ENCODE measurements at regions not wholly inside any gene's neighbourhood (a gene's known extent, or its start where the extent isn't known, plus 50 kb on each side); places are given as distances from the start of the nearest gene placed in this dataset.
"Not testable (repeated sequence)": the region's sequence is repeated elsewhere in the genome, so short reads cannot be mapped to it uniquely, and the experiment has no call there.

- Histone ChIP-seq H3K9ac (ENCODE audit: low read length in 5 of 5) (no peak overlapping the region), H3K9me3 (ENCODE audit: control insufficient read depth in 5 of 5, low read length in 5 of 5) (no peaks in the 10 kb centered on the region), H3K4me3 (ENCODE audit: low read depth in 1 of 5, low read length in 5 of 5) (no peak overlapping the region), H3K4me1 (ENCODE audit: control insufficient read depth in 5 of 5, insufficient read depth in 5 of 5, low read length in 5 of 5) (peaks cover 0 to 34% (median 17%) of the 10 kb centered on the region in 5 donors), H3K36me3 (ENCODE audit: control insufficient read depth in 5 of 5, insufficient read depth in 5 of 5, low read length in 5 of 5) (no peaks in the 10 kb centered on the region), H3K27ac (ENCODE audit: low read depth, low read length) (no peak overlapping the region), H3K27me3 (ENCODE audit: control insufficient read depth in 5 of 5, insufficient read depth in 4 of 5, low read length in 5 of 5) (no peaks in the 10 kb centered on the region)
These were observed 160.6 kb downstream of the RPLP1 start for GRCh38 chr15:69613182-69613581.

DNA sequence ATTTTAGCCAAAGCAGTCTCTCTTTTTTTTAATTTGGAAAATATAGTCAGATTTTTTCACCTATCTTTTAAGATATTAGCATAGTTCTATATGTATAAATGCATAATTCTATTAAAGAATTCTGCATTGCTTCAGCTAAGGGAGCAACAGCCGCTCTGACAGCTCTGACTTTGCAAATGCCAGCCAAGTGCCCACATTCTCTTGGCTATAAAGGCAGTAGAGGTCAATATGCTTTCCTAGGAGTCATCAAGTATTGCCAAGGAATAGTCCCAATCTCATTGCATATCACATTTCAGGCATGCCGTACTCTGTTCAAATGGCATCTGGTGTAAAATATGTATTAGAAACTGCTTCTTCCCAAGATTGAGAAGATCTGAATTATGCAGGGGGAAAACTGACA, 161.4 kb downstream of the RPLP1 start:
- H3K4me1 ChIP-seq (ENCODE audit: control insufficient read depth in 5 of 5, insufficient read depth in 5 of 5, low read length in 5 of 5): peaks cover 0 to 34% (median 16%) of the 10 kb centered on the region in 5 donors
- no peak overlapping the region for H3K9ac ChIP-seq (ENCODE audit: low read length in 5 of 5)
- H3K36me3 ChIP-seq (ENCODE audit: control insufficient read depth in 5 of 5, insufficient read depth in 5 of 5, low read length in 5 of 5): no peaks in the 10 kb centered on the region
- no peak overlapping the region for H3K27ac ChIP-seq (ENCODE audit: low read depth, low read length)
- no peak overlapping the region for H3K4me3 ChIP-seq (ENCODE audit: low read depth in 1 of 5, low read length in 5 of 5)
- no peaks in the 10 kb centered on the region for H3K27me3 ChIP-seq (ENCODE audit: control insufficient read depth in 5 of 5, insufficient read depth in 4 of 5, low read length in 5 of 5)
- no peaks in the 10 kb centered on the region for H3K9me3 ChIP-seq (ENCODE audit: control insufficient read depth in 5 of 5, low read length in 5 of 5)

DNA sequence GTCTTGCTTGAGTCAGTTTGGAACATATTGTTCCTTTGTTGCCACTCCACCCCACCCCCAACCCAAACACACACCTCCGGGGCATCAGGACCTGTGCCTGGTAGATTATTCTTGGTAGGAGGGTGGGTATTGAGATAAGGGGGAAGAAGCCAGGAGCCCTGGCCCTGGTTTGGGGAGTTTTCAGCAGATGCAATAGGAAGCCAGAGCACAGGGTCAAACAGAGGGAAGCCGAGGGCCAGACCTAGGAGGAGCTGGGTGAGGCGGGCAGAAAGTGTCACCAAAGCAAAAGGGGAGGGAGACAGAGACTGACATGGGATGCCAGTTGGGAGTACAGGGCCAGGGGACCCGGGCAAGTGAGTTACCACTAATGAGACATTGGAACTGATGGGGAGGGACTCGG, 163.1 kb downstream of the RPLP1 start:
- no peaks in the 10 kb centered on the region for H3K9me3 ChIP-seq (ENCODE audit: control insufficient read depth in 5 of 5, low read length in 5 of 5)
- no peak overlapping the region for H3K4me3 ChIP-seq (ENCODE audit: low read depth in 1 of 5, low read length in 5 of 5)
- no peaks in the 10 kb centered on the region for H3K36me3 ChIP-seq (ENCODE audit: control insufficient read depth in 5 of 5, insufficient read depth in 5 of 5, low read length in 5 of 5)
- H3K9ac ChIP-seq (ENCODE audit: low read length in 5 of 5): no peak overlapping the region
- peaks cover 0 to 23% (median 10%) of the 10 kb centered on the region in 5 donors for H3K4me1 ChIP-seq (ENCODE audit: control insufficient read depth in 5 of 5, insufficient read depth in 5 of 5, low read length in 5 of 5)
- H3K27ac ChIP-seq (ENCODE audit: low read depth, low read length): no peak overlapping the region
- no peaks in the 10 kb centered on the region for H3K27me3 ChIP-seq (ENCODE audit: control insufficient read depth in 5 of 5, insufficient read depth in 4 of 5, low read length in 5 of 5)

DNA sequence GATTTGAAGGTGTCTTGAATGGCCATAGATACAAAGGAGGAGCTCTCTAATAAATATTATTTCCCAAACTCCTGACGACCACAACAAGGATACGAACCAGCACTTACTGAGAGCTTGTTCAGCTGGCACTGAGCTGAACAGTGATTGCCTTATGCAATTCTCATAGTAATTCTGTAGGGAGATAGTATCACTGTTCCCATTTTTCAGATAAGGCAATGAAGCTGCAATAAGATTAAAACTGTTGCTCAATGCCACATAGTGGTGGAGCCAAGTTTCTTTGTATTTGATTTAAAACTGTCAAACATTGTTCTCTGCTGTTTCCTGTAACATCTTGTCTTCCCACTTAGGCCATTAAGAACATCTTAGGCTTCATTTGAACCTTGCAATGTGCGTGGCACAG, 163.9 kb downstream of the RPLP1 start:
- Histone ChIP-seq H3K36me3 (ENCODE audit: control insufficient read depth in 5 of 5, insufficient read depth in 5 of 5, low read length in 5 of 5) (no peaks in the 10 kb centered on the region), H3K4me1 (ENCODE audit: control insufficient read depth in 5 of 5, insufficient read depth in 5 of 5, low read length in 5 of 5) (peaks cover 0 to 23% (median 10%) of the 10 kb centered on the region in 5 donors), H3K27me3 (ENCODE audit: control insufficient read depth in 5 of 5, insufficient read depth in 4 of 5, low read length in 5 of 5) (no peaks in the 10 kb centered on the region), H3K9me3 (ENCODE audit: control insufficient read depth in 5 of 5, low read length in 5 of 5) (no peaks in the 10 kb centered on the region), H3K4me3 (ENCODE audit: low read depth in 1 of 5, low read length in 5 of 5) (no peak overlapping the region), H3K27ac (ENCODE audit: low read depth, low read length) (no peak overlapping the region), H3K9ac (ENCODE audit: low read length in 5 of 5) (no peak overlapping the region)

DNA sequence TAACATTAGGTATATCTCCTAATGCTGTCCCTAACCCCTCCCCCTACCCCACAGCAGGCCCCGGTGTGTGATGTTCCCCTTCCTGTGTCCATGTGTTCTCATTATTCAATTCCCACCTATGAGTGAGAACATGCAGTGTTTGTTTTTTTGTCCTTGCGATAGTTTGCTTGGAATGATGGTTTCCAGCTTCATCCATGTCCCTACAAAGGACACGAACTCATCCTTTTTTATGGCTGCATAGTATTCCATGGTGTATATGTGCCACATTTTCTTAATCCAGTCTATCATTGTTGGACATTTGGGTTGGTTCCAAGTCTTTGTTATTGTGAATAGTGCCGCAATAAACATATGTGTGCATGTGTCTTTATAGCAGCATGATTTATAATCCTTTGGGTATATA, 164.5 kb downstream of the RPLP1 start:
- H3K9me3 ChIP-seq (ENCODE audit: control insufficient read depth in 5 of 5, low read length in 5 of 5); H3K4me3 ChIP-seq (ENCODE audit: low read depth in 1 of 5, low read length in 5 of 5); H3K27me3 ChIP-seq (ENCODE audit: control insufficient read depth in 5 of 5, insufficient read depth in 4 of 5, low read length in 5 of 5); H3K9ac ChIP-seq (ENCODE audit: low read length in 5 of 5); H3K36me3 ChIP-seq (ENCODE audit: control insufficient read depth in 5 of 5, insufficient read depth in 5 of 5, low read length in 5 of 5); H3K27ac ChIP-seq (ENCODE audit: low read depth, low read length): not testable (repeated sequence)
- peaks cover 0 to 23% (median 10%) of the 10 kb centered on the region in 5 donors for H3K4me1 ChIP-seq (ENCODE audit: control insufficient read depth in 5 of 5, insufficient read depth in 5 of 5, low read length in 5 of 5)

GRCh38 chr15:69623392-69624154, 171.0 kb downstream of the RPLP1 start:
- Histone ChIP-seq H3K9ac (ENCODE audit: low read length in 5 of 5) (no peak overlapping the region), H3K27ac (ENCODE audit: low read depth, low read length) (no peak overlapping the region), H3K4me3 (ENCODE audit: low read depth in 1 of 5, low read length in 5 of 5) (no peak overlapping the region), H3K9me3 (ENCODE audit: control insufficient read depth in 5 of 5, low read length in 5 of 5) (no peaks in the 10 kb centered on the region), H3K27me3 (ENCODE audit: control insufficient read depth in 5 of 5, insufficient read depth in 4 of 5, low read length in 5 of 5) (no peaks in the 10 kb centered on the region), H3K4me1 (ENCODE audit: control insufficient read depth in 5 of 5, insufficient read depth in 5 of 5, low read length in 5 of 5) (peaks cover 0 to 35% (median 33%) of the 10 kb centered on the region in 5 donors), H3K36me3 (ENCODE audit: control insufficient read depth in 5 of 5, insufficient read depth in 5 of 5, low read length in 5 of 5) (no peaks in the 10 kb centered on the region)

DNA sequence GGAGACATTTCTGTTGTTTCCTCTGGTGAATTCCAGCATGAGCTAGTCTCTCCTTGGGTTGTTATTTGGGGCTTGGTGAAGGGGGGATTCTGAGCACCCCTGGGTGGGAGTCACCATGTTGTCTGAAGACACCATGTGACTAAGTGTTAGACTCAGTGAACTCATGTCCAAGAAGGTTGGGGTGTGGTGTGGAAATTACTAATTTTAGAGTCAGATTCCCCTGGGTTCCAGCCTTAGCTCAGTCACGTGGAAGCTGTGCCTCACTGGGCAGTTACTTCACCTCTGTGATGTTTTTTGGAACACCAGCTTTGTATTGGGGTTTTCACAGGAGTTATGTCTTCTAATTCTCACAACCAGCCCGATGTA, 171.5 kb downstream of the RPLP1 start:
- Histone ChIP-seq H3K36me3 (ENCODE audit: control insufficient read depth in 5 of 5, insufficient read depth in 5 of 5, low read length in 5 of 5) (no peaks in the 10 kb centered on the region), H3K4me1 (ENCODE audit: control insufficient read depth in 5 of 5, insufficient read depth in 5 of 5, low read length in 5 of 5) (peaks cover 0 to 35% (median 33%) of the 10 kb centered on the region in 5 donors), H3K9me3 (ENCODE audit: control insufficient read depth in 5 of 5, low read length in 5 of 5) (no peaks in the 10 kb centered on the region), H3K9ac (ENCODE audit: low read length in 5 of 5) (no peak overlapping the region), H3K27me3 (ENCODE audit: control insufficient read depth in 5 of 5, insufficient read depth in 4 of 5, low read length in 5 of 5) (no peaks in the 10 kb centered on the region), H3K4me3 (ENCODE audit: low read depth in 1 of 5, low read length in 5 of 5) (no peak overlapping the region), H3K27ac (ENCODE audit: low read depth, low read length) (no peak overlapping the region)

DNA sequence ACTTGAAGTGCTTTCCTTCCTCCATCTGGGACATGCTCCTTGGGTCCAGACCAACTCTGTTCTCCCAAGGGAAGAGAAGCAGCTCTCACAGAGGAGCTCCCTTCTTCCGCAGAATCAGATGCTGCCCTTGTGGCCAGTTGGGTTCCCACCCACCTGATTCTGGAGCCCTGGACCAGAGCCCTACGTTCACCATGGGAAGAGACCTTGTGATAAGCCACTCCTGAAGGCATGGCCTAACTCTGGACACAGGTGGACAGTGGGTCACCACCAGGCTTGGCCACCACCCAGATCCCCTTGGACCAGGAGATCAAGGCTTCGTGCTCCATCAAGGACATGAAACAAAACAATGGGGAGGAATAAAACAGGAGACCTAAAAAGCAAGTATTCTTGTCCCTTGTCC, 172.2 kb downstream of the RPLP1 start:
- no peaks in the 10 kb centered on the region for H3K9me3 ChIP-seq (ENCODE audit: control insufficient read depth in 5 of 5, low read length in 5 of 5)
- no peak overlapping the region for H3K4me3 ChIP-seq (ENCODE audit: low read depth in 1 of 5, low read length in 5 of 5)
- H3K27me3 ChIP-seq (ENCODE audit: control insufficient read depth in 5 of 5, insufficient read depth in 4 of 5, low read length in 5 of 5): peaks cover 0 to 1% (median 0%) of the 10 kb centered on the region in 5 donors
- H3K4me1 ChIP-seq (ENCODE audit: control insufficient read depth in 5 of 5, insufficient read depth in 5 of 5, low read length in 5 of 5): peaks cover 0 to 35% (median 33%) of the 10 kb centered on the region in 5 donors
- no peaks in the 10 kb centered on the region for H3K36me3 ChIP-seq (ENCODE audit: control insufficient read depth in 5 of 5, insufficient read depth in 5 of 5, low read length in 5 of 5)
- H3K9ac ChIP-seq (ENCODE audit: low read length in 5 of 5): no peak overlapping the region
- no peak overlapping the region for H3K27ac ChIP-seq (ENCODE audit: low read depth, low read length)

- H3K4me3 ChIP-seq (ENCODE audit: low read depth in 1 of 5, low read length in 5 of 5): no peak overlapping the region
- H3K36me3 ChIP-seq (ENCODE audit: control insufficient read depth in 5 of 5, insufficient read depth in 5 of 5, low read length in 5 of 5): no peaks in the 10 kb centered on the region
- H3K9me3 ChIP-seq (ENCODE audit: control insufficient read depth in 5 of 5, low read length in 5 of 5): no peaks in the 10 kb centered on the region
- H3K27ac ChIP-seq (ENCODE audit: low read depth, low read length): no peak overlapping the region
- H3K4me1 ChIP-seq (ENCODE audit: control insufficient read depth in 5 of 5, insufficient read depth in 5 of 5, low read length in 5 of 5): peaks cover 0 to 35% (median 33%) of the 10 kb centered on the region in 5 donors
- H3K27me3 ChIP-seq (ENCODE audit: control insufficient read depth in 5 of 5, insufficient read depth in 4 of 5, low read length in 5 of 5): peaks cover 0 to 4% (median 0%) of the 10 kb centered on the region in 5 donors
- no peak overlapping the region for H3K9ac ChIP-seq (ENCODE audit: low read length in 5 of 5)
These were observed 172.7 kb downstream of the RPLP1 start for GRCh38 chr15:69625328-69625727.

GRCh38 chr15:69626095-69627066, 173.8 kb downstream of the RPLP1 start:
- no peak overlapping the region for H3K27ac ChIP-seq (ENCODE audit: low read depth, low read length)
- peaks cover 0 to 8% (median 3%) of the 10 kb centered on the region in 5 donors for H3K27me3 ChIP-seq (ENCODE audit: control insufficient read depth in 5 of 5, insufficient read depth in 4 of 5, low read length in 5 of 5)

More at GRCh38 chr15:69626095-69627066, 173.8 kb downstream of the RPLP1 start:
- Histone ChIP-seq H3K9ac (ENCODE audit: low read length in 5 of 5) (no peak overlapping the region), H3K4me3 (ENCODE audit: low read depth in 1 of 5, low read length in 5 of 5) (no peak overlapping the region), H3K9me3 (ENCODE audit: control insufficient read depth in 5 of 5, low read length in 5 of 5) (no peaks in the 10 kb centered on the region), H3K36me3 (ENCODE audit: control insufficient read depth in 5 of 5, insufficient read depth in 5 of 5, low read length in 5 of 5) (no peaks in the 10 kb centered on the region), H3K4me1 (ENCODE audit: control insufficient read depth in 5 of 5, insufficient read depth in 5 of 5, low read length in 5 of 5) (peaks cover 0 to 35% (median 33%) of the 10 kb centered on the region in 5 donors)
